NCI-H1930 (cell line): ENCODE measurements at regions not wholly inside any gene's neighbourhood (a gene's known extent, or its start where the extent isn't known, plus 50 kb on each side); places are given as distances from the start of the nearest gene placed in this dataset.

ENCODE experiments used
- DNase-seq, 2 experiments: peaks; one replicate each; lab custom pipeline; 2025; lab: John Stamatoyannopoulos, UW

- DNase-seq, result no peak
Observed at GRCh38 chr9:14466828-14467227, 152.9 kb upstream of the NFIB start.

GRCh38 chr9:14466429-14466818, 152.5 kb upstream of the NFIB start:
- no peak for DNase-seq

GRCh38 chr9:14462950-14463349, 149.0 kb upstream of the NFIB start:
- no peak for DNase-seq

- DNase-seq, result no peak
Observed at GRCh38 chr9:14455243-14455642, 141.3 kb upstream of the NFIB start.

GRCh38 chr9:14453286-14453685, 139.3 kb upstream of the NFIB start:
- no peak for DNase-seq

GRCh38 chr9:14452539-14452938, 138.6 kb upstream of the NFIB start:
- DNase-seq, result peak; percentile 51 to 75

GRCh38 chr9:14451949-14452348, 138.0 kb upstream of the NFIB start:
- no peak for DNase-seq

- no peak for DNase-seq
Observed at GRCh38 chr9:14447103-14447502, 133.2 kb upstream of the NFIB start.

GRCh38 chr9:14445946-14446345, 132.0 kb upstream of the NFIB start:
- no peak for DNase-seq

GRCh38 chr9:14442956-14443355, 129.0 kb upstream of the NFIB start:
- no peak for DNase-seq

- no peak for DNase-seq
Observed at GRCh38 chr9:14441976-14442651, 128.2 kb upstream of the NFIB start.

GRCh38 chr9:14441115-14441514, 127.2 kb upstream of the NFIB start:
- DNase-seq, result no peak

GRCh38 chr9:14440062-14440461, 126.1 kb upstream of the NFIB start:
- no peak for DNase-seq

- DNase-seq, result no peak
Observed at GRCh38 chr9:14439555-14439954, 125.6 kb upstream of the NFIB start.

- DNase-seq, result no peak
Observed at GRCh38 chr9:14438232-14439021, 124.5 kb upstream of the NFIB start.

- DNase-seq, result peak in 1 of 2 experiments; percentile 47
Observed at GRCh38 chr9:14437354-14438231, 123.7 kb upstream of the NFIB start.

GRCh38 chr9:14435871-14436270, 121.9 kb upstream of the NFIB start:
- no peak for DNase-seq

GRCh38 chr9:14434971-14435718, 121.2 kb upstream of the NFIB start:
- DNase-seq, result no peak

- no peak for DNase-seq
Observed at GRCh38 chr9:14434158-14434504, 120.2 kb upstream of the NFIB start.

- DNase-seq, result no peak
Observed at GRCh38 chr9:14433351-14434157, 119.6 kb upstream of the NFIB start.

- DNase-seq, result no peak
Observed at GRCh38 chr9:14432666-14433350, 118.9 kb upstream of the NFIB start.
